Caco-2 (cell line): ENCODE measurements at regions not wholly inside any gene's neighbourhood (a gene's known extent, or its start where the extent isn't known, plus 50 kb on each side); places are given as distances from the start of the nearest gene placed in this dataset.

ENCODE experiments used
- BruUV-seq: library from RNA; stranded (reverse); fragments of 400-500 nt; replicated peaks from 2 replicates; lab custom pipeline; 2021; lab: Mats Ljungman, UMichigan
- CTCF ChIA-PET: fragments of 300-600 bp; sonication (Branson Sonifier 250); formaldehyde crosslinking; loops from one replicate; lab custom pipeline; 2022; ENCODE audit warnings: antibody characterized with exemption; lab: Charles Lee
- POLR2A ChIA-PET: fragments of 300-600 bp; sonication (Branson Sonifier 250); formaldehyde crosslinking; loops from one replicate; lab custom pipeline; 2022; ENCODE audit warnings: antibody characterized with exemption; lab: Charles Lee
- DNase-seq, 2 experiments: peaks; one replicate each; pipeline versions ENCODE4 v3.0.0 to v3.0.0-alpha.2; 2020 to 2022
- H3K27me3 ChIP-seq: replicated peaks from 2 replicates; pipeline ENCODE4 v1.6.0; 2011; ENCODE audit warnings: low read length; ENCODE audit not compliant: control insufficient read depth, insufficient read depth
- H3K36me3 ChIP-seq: 2 replicates; pipeline ENCODE4 v1.5.1; 2011; ENCODE audit warnings: low read length; ENCODE audit not compliant: control insufficient read depth, insufficient read depth
- H3K4me1 ChIP-seq: fragments of 250-450 bp; sonication (Bioruptor Pico); 2 replicates; pipeline ENCODE4 v1.5.1; 2020; ENCODE audit warnings: mild to moderate bottlenecking
- H3K4me3 ChIP-seq: 2 replicates; pipeline ENCODE4 v1.5.1; 2011; ENCODE audit warnings: low read depth, mild to moderate bottlenecking, control low read depth, low read length
- H3K9me3 ChIP-seq: fragments of 250-450 bp; sonication (Bioruptor Pico); 2 replicates; pipeline ENCODE4 v1.5.1; 2020; ENCODE audit warnings: mild to moderate bottlenecking, moderate library complexity
- H3K27ac Mint-ChIP-seq: one replicate; pipeline ENCODE4 v1.8.0; 2022; ENCODE audit warnings: mixed read lengths; ENCODE audit not compliant: unreplicated experiment
- H3K27me3 Mint-ChIP-seq: one replicate; pipeline ENCODE4 v1.8.0; 2022; ENCODE audit warnings: mixed read lengths; ENCODE audit not compliant: insufficient read depth, unreplicated experiment
- H3K36me3 Mint-ChIP-seq: one replicate; pipeline ENCODE4 v1.8.0; 2022; ENCODE audit warnings: mild to moderate bottlenecking, mixed read lengths; ENCODE audit not compliant: insufficient read depth, unreplicated experiment
- H3K4me1 Mint-ChIP-seq: one replicate; pipeline ENCODE4 v1.8.0; 2022; ENCODE audit warnings: low read depth, mixed read lengths; ENCODE audit not compliant: unreplicated experiment
- H3K4me3 Mint-ChIP-seq: one replicate; pipeline ENCODE4 v1.8.0; 2022; ENCODE audit warnings: mild to moderate bottlenecking, moderate library complexity, mixed read lengths; ENCODE audit not compliant: unreplicated experiment
- H3K9me3 Mint-ChIP-seq: one replicate; pipeline ENCODE4 v1.8.0; 2022; ENCODE audit warnings: mixed read lengths; ENCODE audit not compliant: unreplicated experiment
- CTCF ChIP-seq, 2 experiments: fragments of 200-600 bp in 1 of 2; IDR thresholded peaks; 1 replicate in 1 of 2; 2 replicates in 1 of 2; pipeline versions ENCODE4 v1.5.1 to v1.8.0; 2011 to 2022; ENCODE audit warnings: antibody characterized with exemption in 1 of 2, control low read depth in 1 of 2, inconsistent platforms in 1 of 2, low read depth in 1 of 2, low read length in 1 of 2, mild to moderate bottlenecking in 1 of 2, moderate library complexity in 1 of 2; ENCODE audit not compliant: insufficient read depth in 1 of 2, severe bottlenecking in 1 of 2, unreplicated experiment in 1 of 2
- intact Hi-C: fragments of 100-400 bp; cut with micrococcal nuclease; formaldehyde crosslinking; loops from one replicate; pipeline ENCODE4 v1.10.0; 2022; ENCODE audit not compliant: unreplicated experiment

DNA sequence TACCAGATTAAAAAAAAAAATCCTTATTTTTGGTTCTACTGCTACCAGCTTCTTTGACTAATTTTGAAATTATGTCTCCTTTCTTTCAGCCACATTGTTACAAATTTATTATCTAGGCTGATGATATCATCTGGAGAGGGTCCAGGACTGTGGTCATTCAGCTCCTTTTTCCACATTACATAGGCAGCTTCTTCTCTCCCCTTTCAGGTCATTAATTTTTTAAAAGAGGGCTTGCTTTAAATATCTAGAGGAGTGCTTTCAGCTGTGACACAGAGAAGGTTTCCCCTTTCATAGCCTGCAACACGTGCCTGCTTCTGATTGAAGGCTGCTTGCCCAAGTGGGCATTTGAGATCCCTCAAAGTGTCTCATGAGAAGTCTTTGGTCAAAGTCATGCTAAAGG is 155.7 kb upstream of the PAPPA start:
- H3K27me3 Mint-ChIP-seq: peaks cover 7% of the 10 kb centered on the region
- CTCF ChIA-PET: no interaction called here

GRCh38 chr9:115998666-115999065 is 154.9 kb upstream of the PAPPA start:
- H3K27ac Mint-ChIP-seq: no peak overlapping the region
- no peak overlapping the region for H3K4me3 Mint-ChIP-seq
- Histone ChIP-seq H3K36me3 (no peaks in the 10 kb centered on the region), H3K27me3 (no peaks in the 10 kb centered on the region), H3K4me3 (no peak overlapping the region), H3K9me3 (no peaks in the 10 kb centered on the region), H3K4me1 (no peaks in the 10 kb centered on the region)
- H3K9me3 Mint-ChIP-seq: no peaks in the 10 kb centered on the region
- BruUV-seq: no TSS peak
- H3K36me3 Mint-ChIP-seq: no peaks in the 10 kb centered on the region
- POLR2A ChIA-PET: no interaction called here
- H3K4me1 Mint-ChIP-seq: no peaks in the 10 kb centered on the region
- DNase-seq: no peak
- CTCF ChIA-PET: no interaction called here
- intact Hi-C loops: no loop called here
- TF ChIP-seq CTCF (IDR thresholded peaks at IDR 0.05; ENCODE audit: insufficient read depth in 1 of 2, low read depth in 1 of 2, low read length in 1 of 2, severe bottlenecking in 1 of 2, unreplicated experiment in 1 of 2): no peak
- H3K27me3 Mint-ChIP-seq: peaks cover 7% of the 10 kb centered on the region

More for the DNA sequence above, 155.7 kb upstream of the PAPPA start:
- H3K4me1 ChIP-seq: no peaks in the 10 kb centered on the region
- no TSS peak for BruUV-seq
- H3K9me3 ChIP-seq: no peaks in the 10 kb centered on the region
- intact Hi-C loops: no loop called here
- H3K4me1 Mint-ChIP-seq: no peaks in the 10 kb centered on the region
- H3K27me3 ChIP-seq: no peaks in the 10 kb centered on the region
- POLR2A ChIA-PET: no interaction called here
- H3K9me3 Mint-ChIP-seq: no peaks in the 10 kb centered on the region
- H3K4me3 ChIP-seq: no peak overlapping the region
- no peak overlapping the region for H3K4me3 Mint-ChIP-seq
- no peaks in the 10 kb centered on the region for H3K36me3 ChIP-seq
- no peak for DNase-seq
- TF ChIP-seq CTCF (IDR thresholded peaks at IDR 0.05; ENCODE audit: insufficient read depth in 1 of 2, low read depth in 1 of 2, low read length in 1 of 2, severe bottlenecking in 1 of 2, unreplicated experiment in 1 of 2): no peak
- no peak overlapping the region for H3K27ac Mint-ChIP-seq
- H3K36me3 Mint-ChIP-seq: no peaks in the 10 kb centered on the region

DNA sequence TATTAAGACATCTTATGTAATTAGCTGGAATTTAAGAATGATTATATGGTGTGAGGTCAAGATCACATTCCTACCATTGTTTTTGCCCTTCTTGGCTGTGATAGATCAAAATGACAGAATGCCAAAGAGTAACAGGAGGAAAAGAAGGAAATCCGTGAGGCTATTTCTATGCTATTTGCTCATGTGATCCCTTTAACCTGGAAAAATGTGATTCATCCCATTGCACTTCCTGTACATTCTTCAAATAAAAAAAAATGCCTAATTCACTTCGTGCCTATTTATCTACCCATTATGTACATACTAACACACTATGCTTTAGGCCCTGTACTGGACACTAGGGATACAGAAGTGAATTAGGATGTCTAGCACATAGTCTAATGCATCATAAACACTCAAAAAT is 154.1 kb upstream of the PAPPA start:
- H3K9me3 Mint-ChIP-seq: no peaks in the 10 kb centered on the region
- no peaks in the 10 kb centered on the region for H3K36me3 Mint-ChIP-seq
- TF ChIP-seq CTCF (IDR thresholded peaks at IDR 0.05; ENCODE audit: insufficient read depth in 1 of 2, low read depth in 1 of 2, low read length in 1 of 2, severe bottlenecking in 1 of 2, unreplicated experiment in 1 of 2): no peak
- intact Hi-C loops: no loop called here
- H3K36me3 ChIP-seq: no peaks in the 10 kb centered on the region
- H3K27me3 ChIP-seq: no peaks in the 10 kb centered on the region
- H3K4me3 ChIP-seq: no peak overlapping the region
- H3K4me1 ChIP-seq: no peaks in the 10 kb centered on the region
- H3K4me3 Mint-ChIP-seq: no peak overlapping the region
- H3K9me3 ChIP-seq: no peaks in the 10 kb centered on the region
- ChIA-PET CTCF (no interaction called here), POLR2A (no interaction called here)
- DNase-seq: no peak
- H3K4me1 Mint-ChIP-seq: no peaks in the 10 kb centered on the region
- H3K27me3 Mint-ChIP-seq: peaks cover 7% of the 10 kb centered on the region
- BruUV-seq: no TSS peak
- H3K27ac Mint-ChIP-seq: no peak overlapping the region
